Motor neuron (in vitro differentiated cells): ENCODE measurements at regions not wholly inside any gene's neighbourhood (a gene's known extent, or its start where the extent isn't known, plus 50 kb on each side); places are given as distances from the start of the nearest gene placed in this dataset.

Source experiments
- ATAC-seq, 8 experiments: fragments of 200-7000 bp; cut with Tn5 transposase; replicated peaks in 6 of 8; 2 replicates each; pipeline ENCODE4 v1.8.0; 2021; ENCODE audit warnings: mild to moderate bottlenecking in 8 of 8, moderate library complexity in 8 of 8
- H3K27ac ChIP-seq, 2 donors: fragments of 250-450 bp; sonication (Bioruptor Pico); 2 replicates each; pipeline ENCODE4 v1.9.0; 2021; ENCODE audit warnings: antibody characterized with exemption in 2 of 2, mild to moderate bottlenecking in 2 of 2, moderate library complexity in 1 of 2
- H3K4me1 ChIP-seq, 2 donors: fragments of 250-450 bp; sonication (Bioruptor Pico); replicated peaks in 1 of 2; 2 replicates each; pipeline ENCODE4 v1.6.1; 2021; ENCODE audit warnings: antibody characterized with exemption in 2 of 2, mild to moderate bottlenecking in 2 of 2, moderate library complexity in 1 of 2
- H3K4me3 ChIP-seq, 5 donors: fragments of 250-450 bp; sonication (Bioruptor Pico); 2 replicates each; pipeline ENCODE4 v1.9.0; 2021; ENCODE audit warnings: antibody characterized with exemption in 5 of 5, mild to moderate bottlenecking in 5 of 5, moderate library complexity in 4 of 5
- WGBS, 10 experiments: fragments of 450-650 bp; shearing (Covaris generic); methylation state at CpG; one replicate each; pipeline ENCODE4 v1.0.0; 2022; 5-methylcytosine and 5-hydroxymethylcytosine counted together
- in situ Hi-C, 9 experiments: fragments of 400-800 bp; cut with MboI; loops; one replicate each; pipeline ENCODE4 v1.15.0; 2021; ENCODE audit warnings: low sequenced_read_pairs in 9 of 9, low pct_unique_long_range_greater_than_20kb in 2 of 9; ENCODE audit not compliant: unreplicated experiment in 9 of 9

DNA sequence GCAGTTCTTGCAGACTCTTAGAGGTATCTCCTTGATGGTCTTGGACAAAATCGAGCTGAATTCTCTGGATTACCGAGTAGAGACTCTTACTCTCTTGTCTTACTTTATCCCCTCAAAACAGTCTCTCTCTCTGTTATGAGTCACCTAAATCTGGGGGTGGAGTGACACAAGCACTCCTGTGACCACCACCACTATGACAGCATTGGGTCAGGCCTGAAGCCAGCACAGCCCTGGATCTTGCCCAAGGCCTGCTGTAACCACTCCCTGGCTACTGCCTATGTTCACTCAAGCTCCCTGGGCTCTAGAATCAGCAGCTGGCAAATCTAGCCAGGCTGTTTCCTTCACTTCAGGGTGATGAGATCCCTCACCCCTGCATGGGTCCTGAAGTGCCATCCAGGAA lies 662.5 kb downstream of the LUZP2 start:
- no peak for ATAC-seq
- Histone ChIP-seq H3K4me1 (no peaks in the 10 kb centered on the region), H3K4me3 (no peak overlapping the region), H3K27ac (no peak overlapping the region)
- 17 to 100% (median 80%) methylated on average over 1 to 2 of the region's 2 CpGs; no CpG with 5 or more reads in 3 of the 10 experiments for whole genome bisulfite sequencing, 10 experiments
- in situ Hi-C loops = no loop called here

DNA sequence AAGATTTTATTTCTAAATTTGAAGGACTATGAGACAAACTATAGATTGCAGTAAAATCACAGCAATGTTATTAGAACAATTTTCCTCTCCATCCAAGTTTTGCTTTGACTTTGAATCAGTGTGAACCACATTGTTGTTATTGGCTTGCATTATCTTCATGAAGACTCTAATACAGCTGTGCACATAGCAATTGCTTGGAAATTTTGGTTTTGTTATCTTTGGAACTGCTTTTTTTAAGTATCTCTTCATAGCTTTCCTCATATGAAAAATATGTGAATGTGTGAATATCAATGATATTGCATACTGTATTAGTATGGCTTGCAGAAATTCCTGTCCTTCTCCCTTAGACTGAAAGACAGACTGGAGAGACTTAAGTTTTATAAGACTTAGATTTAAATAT lies 666.6 kb downstream of the LUZP2 start:
- ATAC-seq = no peak

DNA sequence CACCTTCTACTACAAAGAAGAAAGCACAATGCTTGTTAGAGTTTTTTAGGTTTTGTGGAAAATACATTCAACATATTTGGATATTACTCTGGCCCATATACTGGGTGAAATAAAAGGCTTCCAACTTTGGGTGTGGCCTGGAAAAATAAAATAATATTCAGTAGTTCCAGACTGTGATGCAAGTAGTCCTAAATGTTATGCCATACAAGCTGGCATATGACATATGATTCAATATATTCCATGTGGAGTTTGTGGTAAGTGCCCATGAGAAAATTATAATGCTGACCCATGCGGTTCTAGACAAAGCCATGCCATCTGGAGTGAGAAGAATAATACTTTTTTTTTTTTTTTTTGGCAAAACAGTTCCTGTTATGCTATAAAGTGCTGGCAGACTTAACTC lies 683.3 kb downstream of the LUZP2 start:
- no peak for ATAC-seq
- 29 to 88% (median 64%) methylated on average over 1 of the region's 1 CpG; no CpG with 5 or more reads in 3 of the 10 experiments for WGBS, 10 experiments
- Histone ChIP-seq H3K4me3 (no peak overlapping the region), H3K4me1 (no peaks in the 10 kb centered on the region), H3K27ac (no peak overlapping the region)
- in situ Hi-C loops = no loop called here

More for the DNA sequence above, 666.6 kb downstream of the LUZP2 start:
- in situ Hi-C loops = no loop called here
- no peak overlapping the region for H3K27ac ChIP-seq
- H3K4me1 ChIP-seq = no peaks in the 10 kb centered on the region
- no peak overlapping the region for H3K4me3 ChIP-seq

- Histone ChIP-seq H3K27ac (no peak overlapping the region), H3K4me1 (no peaks in the 10 kb centered on the region), H3K4me3 (no peak overlapping the region)
- in situ Hi-C loops = no loop called here
- ATAC-seq = no peak
- WGBS, 10 experiments = 0 to 89% (median 50%) methylated on average over 1 of the region's 1 CpG; no CpG with 5 or more reads in 3 of the 10 experiments
These were observed 686.6 kb downstream of the LUZP2 start for GRCh38 chr11:25183411-25183810.

DNA sequence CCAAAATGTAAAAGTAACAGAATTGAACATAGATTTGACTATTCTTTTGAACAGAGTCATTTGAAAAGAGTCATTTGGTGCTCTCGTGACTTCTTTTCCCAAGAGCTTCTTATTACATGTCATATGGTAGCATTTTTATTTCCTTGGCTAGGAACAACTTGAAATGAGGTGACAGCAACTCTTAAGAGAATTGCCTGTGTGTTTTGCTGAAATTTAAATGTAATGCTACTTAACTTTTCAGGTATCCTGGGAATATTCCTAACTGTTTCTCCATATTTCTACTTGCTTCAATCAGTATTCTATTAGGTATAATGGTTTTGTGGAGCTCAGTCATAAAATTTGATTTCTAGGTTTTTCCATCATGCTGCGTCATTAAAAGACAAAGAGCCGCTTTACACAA lies 700.7 kb downstream of the LUZP2 start:
- ATAC-seq = no peak
- WGBS, 10 experiments = 30 to 100% (median 88%) methylated on average over 2 to 3 of the region's 3 CpGs
- Histone ChIP-seq H3K27ac (no peak overlapping the region), H3K4me1 (no peaks in the 10 kb centered on the region), H3K4me3 (no peak overlapping the region)
- in situ Hi-C loops = no loop called here

- no peak overlapping the region for H3K27ac ChIP-seq
- no peaks in the 10 kb centered on the region for H3K4me1 ChIP-seq
- H3K4me3 ChIP-seq = no peak overlapping the region
- in situ Hi-C loops = no loop called here
- 8 to 94% (median 86%) methylated on average over 1 to 2 of the region's 2 CpGs; no CpG with 5 or more reads in 1 of the 10 experiments for WGBS, 10 experiments
- no peak for ATAC-seq
These were observed 701.9 kb downstream of the LUZP2 start for GRCh38 chr11:25198704-25199103.

DNA sequence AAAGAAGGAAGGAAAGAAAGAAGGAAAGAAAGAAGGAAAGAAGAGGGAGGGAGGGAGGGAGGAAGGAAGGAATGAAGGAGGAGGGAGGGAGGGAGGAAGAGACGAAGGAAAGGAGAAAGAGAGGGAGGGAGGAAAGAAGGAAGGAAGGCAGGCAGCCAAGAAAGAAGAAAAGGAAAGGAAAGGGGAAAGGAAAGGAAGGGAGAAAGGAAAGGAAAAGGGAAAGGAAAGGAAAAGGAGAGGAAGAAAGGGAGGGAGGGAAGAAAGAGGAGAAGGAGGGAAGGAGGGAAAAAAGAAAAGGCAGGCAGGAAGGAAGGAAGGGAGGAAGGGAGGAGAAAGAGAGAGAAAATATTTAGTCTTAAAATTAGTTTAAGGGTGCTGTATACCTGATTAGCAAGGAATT lies 704.1 kb downstream of the LUZP2 start:
- H3K27ac ChIP-seq = no peak overlapping the region
- no peaks in the 10 kb centered on the region for H3K4me1 ChIP-seq
- WGBS, 10 experiments = 0 to 100% (median 5%) methylated on average over 1 of the region's 1 CpG; no CpG with 5 or more reads in 5 of the 10 experiments
- ATAC-seq = no peak
- in situ Hi-C loops = no loop called here
- no peak overlapping the region for H3K4me3 ChIP-seq

- no peak for ATAC-seq
- no peak overlapping the region for H3K27ac ChIP-seq
- H3K4me3 ChIP-seq = no peak overlapping the region
- in situ Hi-C loops = no loop called here
- 0 to 100% (median 57%) methylated on average over 1 of the region's 1 CpG; no CpG with 5 or more reads in 3 of the 10 experiments for WGBS, 10 experiments
- H3K4me1 ChIP-seq = no peaks in the 10 kb centered on the region
These were observed 709.9 kb downstream of the LUZP2 start for GRCh38 chr11:25206762-25207161.

- ATAC-seq = no peak
- Histone ChIP-seq H3K4me1 (no peaks in the 10 kb centered on the region), H3K4me3 (no peak overlapping the region), H3K27ac (no peak overlapping the region)
- in situ Hi-C loops = no loop called here
- WGBS, 10 experiments = 19 to 100% (median 40%) methylated on average over 1 to 2 of the region's 3 CpGs; no CpG with 5 or more reads in 3 of the 10 experiments
These were observed 714.9 kb downstream of the LUZP2 start for GRCh38 chr11:25211635-25212254.

DNA sequence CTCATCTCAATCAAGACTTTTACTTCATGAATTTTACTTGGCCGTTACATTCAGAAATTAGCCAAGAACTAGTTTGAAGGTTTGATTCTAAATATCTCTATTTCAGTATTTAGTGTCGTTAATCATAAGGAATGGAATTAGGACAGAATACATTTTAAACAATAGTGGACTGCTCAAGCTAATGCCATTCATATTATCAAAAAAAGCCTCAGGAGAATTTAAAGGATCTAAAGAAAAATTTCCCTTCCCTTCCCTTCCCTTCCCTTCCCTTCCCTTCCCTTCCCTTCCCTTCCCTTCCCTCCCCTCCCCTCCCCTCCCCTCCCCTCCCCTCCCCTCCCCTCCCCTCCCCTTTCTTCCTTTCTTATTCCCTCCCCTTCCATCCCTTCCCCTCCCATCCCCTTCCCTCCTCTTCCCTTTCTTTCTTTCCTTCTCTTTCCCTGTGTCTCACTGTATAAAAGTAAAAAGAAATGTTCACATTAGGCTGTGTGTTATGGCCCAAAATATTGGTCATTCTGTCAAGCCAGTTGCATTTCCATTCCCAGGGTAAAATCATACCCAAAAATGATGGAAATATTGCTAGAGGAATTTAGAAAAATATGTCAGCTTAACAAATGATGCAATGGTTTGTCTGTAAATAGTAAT lies 717.8 kb downstream of the LUZP2 start:
- 0 to 83% (median 78%) methylated on average over 1 to 2 of the region's 2 CpGs; no CpG with 5 or more reads in 2 of the 10 experiments for WGBS, 10 experiments
- ATAC-seq = no peak
- Histone ChIP-seq H3K4me3 (no peak overlapping the region), H3K27ac (no peak overlapping the region), H3K4me1 (no peaks in the 10 kb centered on the region)
- in situ Hi-C loops = no loop called here

DNA sequence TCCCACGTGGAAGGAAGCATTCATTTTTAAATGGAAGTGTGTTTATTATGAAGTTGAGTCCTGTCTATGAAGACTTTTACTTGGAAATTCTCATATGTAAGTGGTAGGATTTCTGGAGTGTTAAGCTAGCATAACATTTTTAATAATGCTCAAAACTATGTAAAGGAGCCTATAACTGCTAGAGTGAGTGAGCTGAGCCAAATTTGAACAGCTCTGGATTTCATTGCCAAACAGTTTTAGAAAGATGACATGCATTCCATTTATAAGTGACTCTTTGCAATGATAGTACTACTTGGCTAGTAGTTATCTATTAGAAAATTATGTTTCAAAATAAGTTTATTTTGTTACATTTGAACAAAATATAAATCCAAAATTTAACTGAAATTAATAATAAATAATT lies 721.2 kb downstream of the LUZP2 start:
- 0 to 83% (median 41%) methylated on average over 1 of the region's 1 CpG; no CpG with 5 or more reads in 2 of the 10 experiments for WGBS, 10 experiments
- Histone ChIP-seq H3K27ac (no peak overlapping the region), H3K4me1 (no peaks in the 10 kb centered on the region), H3K4me3 (no peak overlapping the region)
- in situ Hi-C loops = no loop called here
- no peak for ATAC-seq

DNA sequence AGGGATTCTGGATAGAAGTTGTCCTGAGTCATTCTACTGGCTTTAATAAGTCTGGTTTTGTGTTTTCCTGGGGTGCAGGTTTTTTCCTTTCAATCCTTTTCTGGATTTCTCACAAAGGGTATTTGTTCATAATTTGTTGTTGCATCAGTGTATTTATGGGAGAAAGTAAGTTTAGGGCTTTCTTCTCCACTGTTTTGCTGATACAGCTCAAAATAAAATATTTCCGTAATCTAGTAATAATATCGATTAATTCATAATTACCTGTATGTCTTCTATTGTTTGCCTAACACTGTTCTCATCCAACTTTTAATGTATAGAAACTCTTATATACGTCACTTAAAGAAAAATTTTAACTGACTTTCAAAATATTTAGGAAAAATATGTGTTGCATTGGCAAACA lies 728.2 kb downstream of the LUZP2 start:
- ATAC-seq = no peak
- no peak overlapping the region for H3K27ac ChIP-seq
- H3K4me3 ChIP-seq = no peak overlapping the region
- H3K4me1 ChIP-seq = no peaks in the 10 kb centered on the region
- WGBS, 10 experiments = 16 to 85% (median 67%) methylated on average over 3 of the region's 3 CpGs
- in situ Hi-C loops = no loop called here

- no peak overlapping the region for H3K27ac ChIP-seq
- no peak for ATAC-seq
- in situ Hi-C loops = no loop called here
- H3K4me3 ChIP-seq = no peak overlapping the region
- H3K4me1 ChIP-seq = peaks cover 0 to 3% of the 10 kb centered on the region in 2 donors
These were observed 746.1 kb downstream of the LUZP2 start for GRCh38 chr11:25242928-25243327.

DNA sequence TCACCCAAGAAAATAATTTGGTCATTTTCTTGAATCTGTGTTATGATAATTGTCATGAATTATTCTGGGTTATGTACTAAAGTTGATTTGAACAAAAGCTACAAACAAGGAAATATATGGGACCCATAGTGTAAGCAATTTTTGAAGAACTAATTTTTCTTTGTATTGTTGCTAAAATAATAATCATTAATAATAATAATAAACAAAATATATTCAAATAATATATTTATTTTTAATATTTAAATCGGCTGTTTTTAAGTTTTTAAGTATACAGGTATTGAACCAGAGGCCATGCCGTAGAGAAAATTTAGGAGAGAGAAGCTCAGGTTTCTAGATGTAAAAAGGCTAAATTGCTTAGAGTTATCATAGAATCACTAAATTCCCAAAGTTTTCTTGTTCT lies 747.3 kb downstream of the LUZP2 start:
- no peak overlapping the region for H3K27ac ChIP-seq
- H3K4me3 ChIP-seq = no peak overlapping the region
- no peak for ATAC-seq
- H3K4me1 ChIP-seq = peaks cover 0 to 3% of the 10 kb centered on the region in 2 donors
- WGBS, 10 experiments = 0 to 100% (median 88%) methylated on average over 1 to 2 of the region's 2 CpGs; no CpG with 5 or more reads in 1 of the 10 experiments
- in situ Hi-C loops = no loop called here
